ENCODE measurements at regions not wholly inside any gene's neighbourhood (a gene's known extent, or its start where the extent isn't known, plus 50 kb on each side); places are given as distances from the start of the nearest gene placed in this dataset.
"Not testable (repeated sequence)": the region's sequence is repeated elsewhere in the genome, so short reads cannot be mapped to it uniquely, and the experiment has no call there.

GRCh38 chr14:38546932-38547551 is 291.1 kb upstream of the CLEC14A start:
- H3K9ac ChIP-seq (ENCODE audit: insufficient read length, low read depth) = no peak overlapping the region
- TF ChIP-seq SUZ12 (IDR thresholded peaks at IDR 0.05; ENCODE audit: extremely low read depth, insufficient read depth, insufficient read length) (no peak), ZNF274 (IDR thresholded peaks at IDR 0.05; ENCODE audit: low read depth, low read length) (no peak), YY1 (IDR thresholded peaks at IDR 0.05; ENCODE audit: insufficient read depth, insufficient read length) (no peak)
- no peaks in the 10 kb centered on the region for H3K9me3 ChIP-seq (ENCODE audit: insufficient read depth, low read length)
- H3K27me3 ChIP-seq (ENCODE audit: insufficient read depth, insufficient read length) = no peaks in the 10 kb centered on the region
- no peak for DNase-seq (ENCODE audit: low read depth, low spot score)
- H3K4me3 ChIP-seq (ENCODE audit: insufficient read length, low read depth) = no peak overlapping the region
- no peaks in the 10 kb centered on the region for H3K36me3 ChIP-seq (ENCODE audit: insufficient read depth, insufficient read length, low read length)
- no peaks in the 10 kb centered on the region for H3K4me1 ChIP-seq (ENCODE audit: insufficient read depth, insufficient read length)

- Histone ChIP-seq H3K36me3 (ENCODE audit: insufficient read depth, insufficient read length, low read length) (no peaks in the 10 kb centered on the region), H3K27me3 (ENCODE audit: insufficient read depth, insufficient read length) (no peaks in the 10 kb centered on the region), H3K4me3 (ENCODE audit: insufficient read length, low read depth) (no peak overlapping the region), H3K4me1 (ENCODE audit: insufficient read depth, insufficient read length) (no peaks in the 10 kb centered on the region), H3K9ac (ENCODE audit: insufficient read length, low read depth) (no peak overlapping the region), H3K9me3 (ENCODE audit: insufficient read depth, low read length) (no peaks in the 10 kb centered on the region)
- no peak for DNase-seq (ENCODE audit: low read depth, low spot score)
- TF ChIP-seq ZNF274 (IDR thresholded peaks at IDR 0.05; ENCODE audit: low read depth, low read length) (no peak), SUZ12 (IDR thresholded peaks at IDR 0.05; ENCODE audit: extremely low read depth, insufficient read depth, insufficient read length) (no peak), YY1 (IDR thresholded peaks at IDR 0.05; ENCODE audit: insufficient read depth, insufficient read length) (no peak)
Measured at GRCh38 chr14:38544776-38545175, 288.9 kb upstream of the CLEC14A start.

GRCh38 chr14:38543851-38544250 is 288.0 kb upstream of the CLEC14A start:
- not testable (repeated sequence) for H3K9ac ChIP-seq (ENCODE audit: insufficient read length, low read depth); H3K9me3 ChIP-seq (ENCODE audit: insufficient read depth, low read length); H3K4me3 ChIP-seq (ENCODE audit: insufficient read length, low read depth); H3K27me3 ChIP-seq (ENCODE audit: insufficient read depth, insufficient read length); H3K36me3 ChIP-seq (ENCODE audit: insufficient read depth, insufficient read length, low read length); DNase-seq (ENCODE audit: low read depth, low spot score); H3K4me1 ChIP-seq (ENCODE audit: insufficient read depth, insufficient read length)

GRCh38 chr14:38538053-38538452 is 282.2 kb upstream of the CLEC14A start:
- H3K9me3 ChIP-seq (ENCODE audit: insufficient read depth, low read length); H3K4me3 ChIP-seq (ENCODE audit: insufficient read length, low read depth); H3K4me1 ChIP-seq (ENCODE audit: insufficient read depth, insufficient read length); H3K9ac ChIP-seq (ENCODE audit: insufficient read length, low read depth); H3K27me3 ChIP-seq (ENCODE audit: insufficient read depth, insufficient read length); H3K36me3 ChIP-seq (ENCODE audit: insufficient read depth, insufficient read length, low read length); DNase-seq (ENCODE audit: low read depth, low spot score): not testable (repeated sequence)

- no peaks in the 10 kb centered on the region for H3K36me3 ChIP-seq (ENCODE audit: insufficient read depth, insufficient read length, low read length)
- no peaks in the 10 kb centered on the region for H3K9me3 ChIP-seq (ENCODE audit: insufficient read depth, low read length)
- H3K4me3 ChIP-seq (ENCODE audit: insufficient read length, low read depth) = no peak overlapping the region
- DNase-seq (ENCODE audit: low read depth, low spot score) = no peak
- TF ChIP-seq SUZ12 (IDR thresholded peaks at IDR 0.05; ENCODE audit: extremely low read depth, insufficient read depth, insufficient read length) = no peak
- no peak for TF ChIP-seq ZNF274 (IDR thresholded peaks at IDR 0.05; ENCODE audit: low read depth, low read length)
- no peak for TF ChIP-seq YY1 (IDR thresholded peaks at IDR 0.05; ENCODE audit: insufficient read depth, insufficient read length)
- no peak overlapping the region for H3K9ac ChIP-seq (ENCODE audit: insufficient read length, low read depth)
- H3K27me3 ChIP-seq (ENCODE audit: insufficient read depth, insufficient read length) = no peaks in the 10 kb centered on the region
- no peaks in the 10 kb centered on the region for H3K4me1 ChIP-seq (ENCODE audit: insufficient read depth, insufficient read length)
Measured at GRCh38 chr14:38536376-38537038, 280.6 kb upstream of the CLEC14A start.

- Histone ChIP-seq H3K36me3 (ENCODE audit: insufficient read depth, insufficient read length, low read length) (no peaks in the 10 kb centered on the region), H3K4me1 (ENCODE audit: insufficient read depth, insufficient read length) (no peaks in the 10 kb centered on the region), H3K27me3 (ENCODE audit: insufficient read depth, insufficient read length) (no peaks in the 10 kb centered on the region), H3K4me3 (ENCODE audit: insufficient read length, low read depth) (no peak overlapping the region), H3K9ac (ENCODE audit: insufficient read length, low read depth) (no peak overlapping the region), H3K9me3 (ENCODE audit: insufficient read depth, low read length) (no peaks in the 10 kb centered on the region)
- DNase-seq (ENCODE audit: low read depth, low spot score) = no peak
- TF ChIP-seq SUZ12 (IDR thresholded peaks at IDR 0.05; ENCODE audit: extremely low read depth, insufficient read depth, insufficient read length) (no peak), ZNF274 (IDR thresholded peaks at IDR 0.05; ENCODE audit: low read depth, low read length) (no peak), YY1 (IDR thresholded peaks at IDR 0.05; ENCODE audit: insufficient read depth, insufficient read length) (no peak)
Measured at GRCh38 chr14:38528582-38528981, 272.7 kb upstream of the CLEC14A start.

- DNase-seq (ENCODE audit: low read depth, low spot score) = no peak
- TF ChIP-seq SUZ12 (IDR thresholded peaks at IDR 0.05; ENCODE audit: extremely low read depth, insufficient read depth, insufficient read length) (no peak), ZNF274 (IDR thresholded peaks at IDR 0.05; ENCODE audit: low read depth, low read length) (no peak), YY1 (IDR thresholded peaks at IDR 0.05; ENCODE audit: insufficient read depth, insufficient read length) (no peak)
- no peaks in the 10 kb centered on the region for H3K36me3 ChIP-seq (ENCODE audit: insufficient read depth, insufficient read length, low read length)
Measured at GRCh38 chr14:38527502-38527878, 271.6 kb upstream of the CLEC14A start.

More at GRCh38 chr14:38527502-38527878, 271.6 kb upstream of the CLEC14A start:
- H3K27me3 ChIP-seq (ENCODE audit: insufficient read depth, insufficient read length) = no peaks in the 10 kb centered on the region
- no peaks in the 10 kb centered on the region for H3K4me1 ChIP-seq (ENCODE audit: insufficient read depth, insufficient read length)
- no peak overlapping the region for H3K9ac ChIP-seq (ENCODE audit: insufficient read length, low read depth)
- no peak overlapping the region for H3K4me3 ChIP-seq (ENCODE audit: insufficient read length, low read depth)
- no peaks in the 10 kb centered on the region for H3K9me3 ChIP-seq (ENCODE audit: insufficient read depth, low read length)
